Cardiac fibroblast (primary cell): ENCODE measurements at regions not wholly inside any gene's neighbourhood (a gene's known extent, or its start where the extent isn't known, plus 50 kb on each side); places are given as distances from the start of the nearest gene placed in this dataset.

ENCODE experiments used
- DNase-seq, 2 donors: peaks; one replicate each; pipeline versions ENCODE4 v3.0.0 to v3.0.0-alpha.2; 2010; ENCODE audit warnings: low read depth in 2 of 2
- H3K4me3 ChIP-seq, 2 donors: replicated peaks in 1 of 2; 1 replicate in 1 of 2; 2 replicates in 1 of 2; pipeline ENCODE4 v1.5.1; 2011; ENCODE audit warnings: low read depth in 2 of 2, low read length in 2 of 2, mild to moderate bottlenecking in 2 of 2, moderate library complexity in 1 of 2
- TF ChIP-seq, protein P1 (sequence below): IDR thresholded peaks from one replicate; pipeline ENCODE4 v1.5.1; 2011; ENCODE audit warnings: low read depth, mild to moderate bottlenecking, low read length, inconsistent platforms

GRCh38 chr5:168218746-168219145, 72.7 kb upstream of the WWC1 start:
- TF ChIP-seq, protein P1, sequence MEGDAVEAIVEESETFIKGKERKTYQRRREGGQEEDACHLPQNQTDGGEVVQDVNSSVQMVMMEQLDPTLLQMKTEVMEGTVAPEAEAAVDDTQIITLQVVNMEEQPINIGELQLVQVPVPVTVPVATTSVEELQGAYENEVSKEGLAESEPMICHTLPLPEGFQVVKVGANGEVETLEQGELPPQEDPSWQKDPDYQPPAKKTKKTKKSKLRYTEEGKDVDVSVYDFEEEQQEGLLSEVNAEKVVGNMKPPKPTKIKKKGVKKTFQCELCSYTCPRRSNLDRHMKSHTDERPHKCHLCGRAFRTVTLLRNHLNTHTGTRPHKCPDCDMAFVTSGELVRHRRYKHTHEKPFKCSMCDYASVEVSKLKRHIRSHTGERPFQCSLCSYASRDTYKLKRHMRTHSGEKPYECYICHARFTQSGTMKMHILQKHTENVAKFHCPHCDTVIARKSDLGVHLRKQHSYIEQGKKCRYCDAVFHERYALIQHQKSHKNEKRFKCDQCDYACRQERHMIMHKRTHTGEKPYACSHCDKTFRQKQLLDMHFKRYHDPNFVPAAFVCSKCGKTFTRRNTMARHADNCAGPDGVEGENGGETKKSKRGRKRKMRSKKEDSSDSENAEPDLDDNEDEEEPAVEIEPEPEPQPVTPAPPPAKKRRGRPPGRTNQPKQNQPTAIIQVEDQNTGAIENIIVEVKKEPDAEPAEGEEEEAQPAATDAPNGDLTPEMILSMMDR = no peak
- no peak overlapping the region for H3K4me3 ChIP-seq
- DNase-seq = no peak

GRCh38 chr5:168219515-168220410, 71.7 kb upstream of the WWC1 start:
- TF ChIP-seq, protein P1 = peak; percentile 87
- DNase-seq = peak; percentile 85
- H3K4me3 ChIP-seq = no peak overlapping the region

DNA sequence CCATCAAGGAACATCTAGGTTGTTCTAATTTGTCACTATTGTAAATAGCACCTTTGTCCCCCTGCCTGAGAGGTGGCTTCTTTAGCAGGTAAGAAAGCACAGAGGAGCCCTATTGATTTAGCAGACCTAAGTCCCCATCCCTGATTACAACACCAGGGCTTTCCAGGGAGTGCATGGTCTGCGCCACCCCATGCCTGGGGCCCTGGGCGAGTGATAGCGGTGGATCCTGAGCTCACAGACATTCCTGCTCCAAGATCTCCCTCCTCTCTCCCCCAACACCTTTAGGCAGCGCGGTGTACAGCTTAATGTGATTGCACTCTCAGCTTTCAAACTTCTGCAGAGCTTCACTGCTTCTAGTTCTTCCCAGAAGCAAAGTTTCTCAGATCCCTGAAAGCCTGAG, 67.4 kb upstream of the WWC1 start:
- no peak for DNase-seq
- TF ChIP-seq, protein P1 = no peak
- no peak overlapping the region for H3K4me3 ChIP-seq

DNA sequence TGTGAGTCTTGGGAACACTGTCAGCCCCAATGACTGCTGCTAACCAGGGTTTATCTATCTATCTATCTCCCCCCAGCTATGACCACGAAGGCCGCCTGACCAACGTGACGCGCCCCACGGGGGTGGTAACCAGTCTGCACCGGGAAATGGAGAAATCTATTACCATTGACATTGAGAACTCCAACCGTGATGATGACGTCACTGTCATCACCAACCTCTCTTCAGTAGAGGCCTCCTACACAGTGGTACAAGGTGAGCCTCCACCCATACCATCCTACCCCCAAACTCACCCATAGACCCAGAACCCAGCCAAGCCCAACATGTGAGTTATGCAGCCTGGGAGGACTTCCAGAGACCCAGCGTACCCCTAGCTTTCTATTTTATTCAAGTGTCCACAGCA, 65.4 kb upstream of the WWC1 start:
- H3K4me3 ChIP-seq = no peak overlapping the region
- DNase-seq = no peak
- TF ChIP-seq, protein P1 = no peak

- H3K4me3 ChIP-seq = no peak overlapping the region
- TF ChIP-seq, protein P1 = no peak
- peak; percentile 16 to 37 for DNase-seq
These were observed 64.4 kb upstream of the WWC1 start for GRCh38 chr5:168227001-168227400.

- no peak overlapping the region for H3K4me3 ChIP-seq
- peak in 1 of 2 donors; percentile 50 for DNase-seq
- TF ChIP-seq, protein P1 = no peak
These were observed 63.4 kb upstream of the WWC1 start for GRCh38 chr5:168227973-168228615.
